Mesenchymal stem cell (in vitro differentiated cells and primary cell): ENCODE measurements at regions not wholly inside any gene's neighbourhood (a gene's known extent, or its start where the extent isn't known, plus 50 kb on each side); places are given as distances from the start of the nearest gene placed in this dataset.
A peak's percentile ranks its signal among the peaks of the same experiment; 100 is the strongest.
"Not testable (repeated sequence)": the region's sequence is repeated elsewhere in the genome, so short reads cannot be mapped to it uniquely, and the experiment has no call there.

Experiments used
- DNase-seq: peaks from one replicate; pipeline ENCODE4 v3.0.0-alpha.2; 2013
- H2AFZ ChIP-seq: one replicate; pipeline ENCODE4 v1.6.1; 2013; ENCODE audit warnings: low read depth, mild to moderate bottlenecking, control low read depth, inconsistent platforms, low read length, moderate library complexity
- H2AK5ac ChIP-seq: 2 replicates; pipeline ENCODE4 v1.6.1; 2013; ENCODE audit warnings: low read length, moderate library complexity, mild to moderate bottlenecking, inconsistent platforms; ENCODE audit not compliant: severe bottlenecking
- H2BK120ac ChIP-seq: one replicate; pipeline ENCODE4 v1.6.1; 2013; ENCODE audit warnings: low read depth, mild to moderate bottlenecking, inconsistent platforms, low read length, moderate library complexity
- H2BK12ac ChIP-seq, 2 experiments: one replicate each; pipeline ENCODE4 v1.6.1; 2013; ENCODE audit warnings: inconsistent platforms in 2 of 2, low read length in 2 of 2, mild to moderate bottlenecking in 2 of 2, moderate library complexity in 2 of 2, control low read depth in 1 of 2
- H2BK15ac ChIP-seq: one replicate; pipeline ENCODE4 v1.6.1; 2013; ENCODE audit warnings: mild to moderate bottlenecking, low read depth, inconsistent platforms; ENCODE audit not compliant: poor library complexity, severe bottlenecking
- H2BK5ac ChIP-seq: 2 replicates; pipeline ENCODE4 v1.6.1; 2013; ENCODE audit warnings: low read depth, mild to moderate bottlenecking, low read length, control low read depth, inconsistent platforms; ENCODE audit not compliant: poor library complexity, severe bottlenecking
- H3K14ac ChIP-seq, 2 experiments: one replicate each; pipeline ENCODE4 v1.6.1; 2013; ENCODE audit warnings: inconsistent platforms in 2 of 2, low read length in 2 of 2, control low read depth in 1 of 2, mild to moderate bottlenecking in 1 of 2, moderate library complexity in 1 of 2
- H3K18ac ChIP-seq, 2 experiments: one replicate each; pipeline ENCODE4 v1.6.1; 2013; ENCODE audit warnings: inconsistent platforms in 2 of 2, low read length in 2 of 2, control low read depth in 1 of 2, low read depth in 1 of 2, mild to moderate bottlenecking in 1 of 2
- H3K23ac ChIP-seq, 2 experiments: one replicate each; pipeline ENCODE4 v1.6.1; 2013; ENCODE audit warnings: inconsistent platforms in 2 of 2, low read length in 2 of 2, mild to moderate bottlenecking in 2 of 2, moderate library complexity in 2 of 2, control low read depth in 1 of 2
- H3K27ac ChIP-seq: 2 replicates; pipeline ENCODE4 v1.5.1; 2013; ENCODE audit warnings: mild to moderate bottlenecking, moderate library complexity, low read length, control low read depth, inconsistent platforms; ENCODE audit not compliant: poor library complexity, severe bottlenecking
- H3K27me3 ChIP-seq, 2 experiments: 2 replicates each; pipeline versions ENCODE4 v1.6.1 to v1.7.0; 2013; ENCODE audit warnings: low read length in 2 of 2, mild to moderate bottlenecking in 2 of 2, moderate library complexity in 2 of 2, control low read depth in 1 of 2, inconsistent platforms in 1 of 2; ENCODE audit not compliant: control insufficient read depth in 1 of 2, insufficient read depth in 1 of 2
- H3K36me3 ChIP-seq, 2 experiments: 2 replicates each; pipeline versions ENCODE4 v1.6.1 to v1.7.0; 2013; ENCODE audit warnings: low read length in 2 of 2, control low read depth in 1 of 2, inconsistent platforms in 1 of 2, low read depth in 1 of 2, mild to moderate bottlenecking in 1 of 2; ENCODE audit not compliant: insufficient read depth in 2 of 2, control insufficient read depth in 1 of 2
- H3K4ac ChIP-seq, 2 experiments: one replicate each; pipeline ENCODE4 v1.6.1; 2013; ENCODE audit warnings: inconsistent platforms in 2 of 2, low read length in 2 of 2, mild to moderate bottlenecking in 2 of 2, moderate library complexity in 2 of 2, control low read depth in 1 of 2, low read depth in 1 of 2
- H3K4me1 ChIP-seq: 2 replicates; pipeline ENCODE4 v1.6.1; 2013; ENCODE audit warnings: low read depth, low read length, control low read depth; ENCODE audit not compliant: control insufficient read depth, insufficient read depth
- H3K4me2 ChIP-seq: 2 replicates; pipeline ENCODE4 v1.6.1; 2013; ENCODE audit warnings: low read length, mild to moderate bottlenecking, inconsistent platforms; ENCODE audit not compliant: poor library complexity, severe bottlenecking
- H3K4me3 ChIP-seq, 2 experiments: 2 replicates each; pipeline versions ENCODE4 v1.5.1 to v1.7.0; 2013; ENCODE audit warnings: low read length in 2 of 2, mild to moderate bottlenecking in 2 of 2, control low read depth in 1 of 2, low read depth in 1 of 2; ENCODE audit not compliant: insufficient read depth in 1 of 2
- H3K79me1 ChIP-seq: replicated peaks from 2 replicates; pipeline ENCODE4 v1.6.1; 2013; ENCODE audit warnings: mild to moderate bottlenecking, control low read depth, low read length, inconsistent platforms; ENCODE audit not compliant: poor library complexity, severe bottlenecking
- H3K9ac ChIP-seq: 2 replicates; pipeline ENCODE4 v1.7.0; 2013; ENCODE audit warnings: mild to moderate bottlenecking, low read length, moderate library complexity
- H3K9me3 ChIP-seq: 2 replicates; pipeline ENCODE4 v1.7.0; 2013; ENCODE audit warnings: mild to moderate bottlenecking, low read length; ENCODE audit not compliant: control insufficient read depth
- H4K8ac ChIP-seq: one replicate; pipeline ENCODE4 v1.6.1; 2013; ENCODE audit warnings: inconsistent platforms, mild to moderate bottlenecking, low read length, moderate library complexity
- H4K91ac ChIP-seq: one replicate; pipeline ENCODE4 v1.6.1; 2013; ENCODE audit warnings: mild to moderate bottlenecking, low read length, inconsistent platforms
- WGBS: methylation state at CpG from one replicate; pipeline ENCODE4 v1.1.7; 2013; ENCODE audit warnings: mixed read lengths; 5-methylcytosine and 5-hydroxymethylcytosine counted together

DNA sequence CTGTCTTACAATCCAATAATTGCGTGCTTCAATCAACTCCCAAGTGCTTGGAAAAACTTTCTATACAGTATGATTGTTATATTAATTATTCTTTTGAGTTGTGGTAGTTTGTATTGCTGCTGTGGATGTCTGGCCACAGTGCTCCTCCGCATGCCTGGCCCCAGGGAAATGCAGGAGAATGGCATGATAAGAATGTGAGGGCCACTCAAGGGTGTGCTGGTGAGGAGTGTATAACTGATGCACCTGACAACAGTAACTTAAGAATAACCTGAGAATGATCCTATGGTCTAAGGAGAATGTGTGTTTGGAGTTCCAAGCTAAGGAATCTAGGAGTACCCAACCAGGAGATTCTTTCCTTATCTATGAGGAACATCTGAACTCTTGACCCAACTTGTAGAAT lies 152.9 kb upstream of the APC start:
- H3K79me1 ChIP-seq: no peaks in the 10 kb centered on the region
- no peak overlapping the region for H3K14ac ChIP-seq
- DNase-seq: no peak
- H3K18ac ChIP-seq: no peak overlapping the region
- no peak overlapping the region for H3K23ac ChIP-seq
- H2BK5ac ChIP-seq: no peak overlapping the region
- H3K27me3 ChIP-seq: peaks cover 7 to 22% of the 10 kb centered on the region in 2 experiments
- no peaks in the 10 kb centered on the region for H3K9me3 ChIP-seq
- H3K4me2 ChIP-seq: no peak overlapping the region
- H2AFZ ChIP-seq: no peak overlapping the region
- H3K27ac ChIP-seq: no peak overlapping the region
- H2BK15ac ChIP-seq: no peak overlapping the region
- no peak overlapping the region for H4K8ac ChIP-seq
- no peaks in the 10 kb centered on the region for H3K4me1 ChIP-seq
- no peak overlapping the region for H2BK120ac ChIP-seq
- no peak overlapping the region for H3K4ac ChIP-seq
- WGBS: 73% methylated on average over 1 of the region's 2 CpGs
- H4K91ac ChIP-seq: no peak overlapping the region
- H3K36me3 ChIP-seq: no peaks in the 10 kb centered on the region
- H2BK12ac ChIP-seq: no peak overlapping the region
- H3K4me3 ChIP-seq: no peak overlapping the region
- H2AK5ac ChIP-seq: no peak overlapping the region
- no peak overlapping the region for H3K9ac ChIP-seq

DNA sequence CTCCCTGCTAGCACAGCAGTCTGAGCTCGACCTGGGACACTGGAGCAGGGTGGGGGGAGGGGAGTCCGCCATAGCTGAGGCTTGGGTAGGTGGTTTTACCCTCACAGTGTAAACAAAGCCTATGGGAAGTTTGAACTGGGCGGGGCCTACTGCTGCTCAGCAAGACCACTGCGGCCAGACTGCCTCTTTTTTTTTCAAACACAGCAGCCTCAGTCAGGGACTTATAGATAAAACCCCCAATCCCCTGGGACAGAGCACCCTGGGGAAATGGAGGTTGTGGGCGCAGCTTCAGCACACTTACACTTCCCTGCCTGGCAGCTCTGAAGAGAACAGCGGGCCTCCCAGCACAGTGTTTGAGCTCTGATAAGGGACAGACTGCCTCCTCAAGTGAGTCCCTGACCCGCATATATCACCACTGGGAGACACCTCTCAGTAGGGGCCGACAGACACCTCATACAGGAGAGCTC lies 151.1 kb upstream of the APC start:
- WGBS: 48% methylated on average over 8 of the region's 8 CpGs
- Histone ChIP-seq H3K14ac (no peak overlapping the region), H3K27me3 (peaks cover 3 to 19% of the 10 kb centered on the region in 2 experiments), H3K18ac (no peak overlapping the region), H3K9ac (no peak overlapping the region), H4K8ac (no peak overlapping the region), H2BK12ac (no peak overlapping the region), H3K27ac (no peak overlapping the region), H3K9me3 (no peaks in the 10 kb centered on the region), H3K23ac (no peak overlapping the region), H3K4ac (no peak overlapping the region), H2BK15ac (no peak overlapping the region), H4K91ac (no peak overlapping the region), H3K36me3 (no peaks in the 10 kb centered on the region), H3K4me3 (no peak overlapping the region), H2BK120ac (no peak overlapping the region), H3K4me1 (no peaks in the 10 kb centered on the region), H2BK5ac (no peak overlapping the region), H3K79me1 (no peaks in the 10 kb centered on the region), H3K4me2 (no peak overlapping the region), H2AFZ (no peak overlapping the region), H2AK5ac (no peak overlapping the region)
- no peak for DNase-seq

DNA sequence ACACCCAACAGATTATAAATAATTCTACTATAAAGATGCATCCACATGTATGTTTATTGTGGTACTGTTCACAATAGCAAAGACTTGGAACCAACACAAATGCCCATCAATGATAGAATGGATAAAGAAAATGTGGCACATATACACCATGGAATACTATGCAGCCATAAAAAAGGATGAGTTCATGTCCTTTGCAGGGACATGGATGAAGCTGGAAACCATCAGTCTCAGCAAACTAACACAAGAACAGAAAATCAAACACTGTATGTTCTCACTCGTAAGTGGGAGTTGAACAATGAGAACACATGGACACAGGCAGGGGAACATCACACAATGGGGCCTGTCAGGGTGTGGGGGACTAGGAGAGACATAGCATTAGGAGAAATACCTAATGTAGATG lies 146.8 kb upstream of the APC start:
- not testable (repeated sequence) for H3K18ac ChIP-seq, H4K91ac ChIP-seq, H3K27ac ChIP-seq, H4K8ac ChIP-seq, H3K9ac ChIP-seq, H2BK12ac ChIP-seq, H3K79me1 ChIP-seq, H2BK120ac ChIP-seq, H3K4me2 ChIP-seq, H2BK15ac ChIP-seq, H2AFZ ChIP-seq, H2AK5ac ChIP-seq, H3K14ac ChIP-seq, H3K4me1 ChIP-seq, H3K4me3 ChIP-seq, H2BK5ac ChIP-seq, H3K36me3 ChIP-seq, DNase-seq, H3K9me3 ChIP-seq, H3K4ac ChIP-seq, H3K23ac ChIP-seq
- peaks cover 11 to 13% of the 10 kb centered on the region in 2 experiments for H3K27me3 ChIP-seq
- 86% methylated on average over 1 of the region's 1 CpG for WGBS

DNA sequence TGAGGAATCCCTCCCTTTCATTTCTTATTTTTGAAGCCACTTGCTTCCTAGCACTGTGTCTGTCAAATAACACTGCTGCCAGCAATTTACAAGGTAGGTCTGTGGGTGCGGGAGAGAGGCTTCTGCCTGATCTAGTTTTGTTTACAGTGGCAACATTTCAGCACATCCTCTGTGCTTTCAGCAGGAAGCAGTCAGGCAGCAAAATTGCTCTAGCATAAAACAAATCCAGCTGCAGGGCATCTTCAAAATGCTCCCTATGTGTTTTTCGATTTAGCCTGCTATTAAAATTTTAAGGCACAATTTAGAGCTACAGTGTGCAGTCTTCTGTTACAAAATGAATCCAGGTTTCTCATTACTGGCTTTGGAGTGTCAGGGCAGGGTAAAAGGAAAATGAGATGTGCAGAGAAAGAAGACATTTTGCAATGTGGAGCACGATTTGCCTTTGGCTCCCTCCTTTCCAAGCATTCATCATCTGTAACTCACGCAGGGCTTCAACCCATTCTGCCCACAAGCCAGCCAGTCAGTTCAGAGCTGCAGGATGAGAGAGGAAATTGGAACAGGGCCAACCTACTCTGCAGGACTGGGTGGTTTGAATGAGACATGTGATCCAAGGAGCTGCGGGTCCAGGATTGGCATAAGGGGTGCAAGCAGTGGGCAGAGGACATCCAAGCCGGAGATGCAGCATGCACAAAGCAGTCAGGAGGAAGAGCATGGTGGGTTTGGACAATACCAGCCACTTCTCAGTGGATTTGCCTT lies 143.4 kb upstream of the APC start:
- H4K8ac ChIP-seq: no peak overlapping the region
- no peak overlapping the region for H2AK5ac ChIP-seq
- H3K18ac ChIP-seq: no peak overlapping the region
- H2BK120ac ChIP-seq: no peak overlapping the region
- H3K4me3 ChIP-seq: peak overlapping the region in 1 of 2 experiments; percentile 26
- no peaks in the 10 kb centered on the region for H3K36me3 ChIP-seq
- 66% methylated on average over 6 of the region's 6 CpGs for WGBS
- no peaks in the 10 kb centered on the region for H3K4me1 ChIP-seq
- no peak overlapping the region for H3K4me2 ChIP-seq
- no peak overlapping the region for H2AFZ ChIP-seq
- peaks cover 27 to 29% of the 10 kb centered on the region in 2 experiments for H3K27me3 ChIP-seq
- no peaks in the 10 kb centered on the region for H3K79me1 ChIP-seq
- no peak for DNase-seq
- H3K9me3 ChIP-seq: no peaks in the 10 kb centered on the region
- H2BK12ac ChIP-seq: no peak overlapping the region
- H3K4ac ChIP-seq: no peak overlapping the region
- H4K91ac ChIP-seq: no peak overlapping the region
- H3K27ac ChIP-seq: no peak overlapping the region
- H3K23ac ChIP-seq: no peak overlapping the region
- no peak overlapping the region for H2BK15ac ChIP-seq
- H3K14ac ChIP-seq: peak overlapping the region in 1 of 2 experiments; percentile 51
- H2BK5ac ChIP-seq: no peak overlapping the region
- peak overlapping the region; percentile 46 for H3K9ac ChIP-seq
